Left renal cortex interstitium (tissue), 4 donors: ENCODE measurements at regions not wholly inside any gene's neighbourhood (a gene's known extent, or its start where the extent isn't known, plus 50 kb on each side); places are given as distances from the start of the nearest gene placed in this dataset.

Experiments used
- DNase-seq, 4 donors: peaks; one replicate each; pipeline ENCODE4 v3.0.0-alpha.2; 2013; ENCODE audit warnings: low read depth in 4 of 4, low spot score in 2 of 4, missing footprints in 1 of 4

DNA sequence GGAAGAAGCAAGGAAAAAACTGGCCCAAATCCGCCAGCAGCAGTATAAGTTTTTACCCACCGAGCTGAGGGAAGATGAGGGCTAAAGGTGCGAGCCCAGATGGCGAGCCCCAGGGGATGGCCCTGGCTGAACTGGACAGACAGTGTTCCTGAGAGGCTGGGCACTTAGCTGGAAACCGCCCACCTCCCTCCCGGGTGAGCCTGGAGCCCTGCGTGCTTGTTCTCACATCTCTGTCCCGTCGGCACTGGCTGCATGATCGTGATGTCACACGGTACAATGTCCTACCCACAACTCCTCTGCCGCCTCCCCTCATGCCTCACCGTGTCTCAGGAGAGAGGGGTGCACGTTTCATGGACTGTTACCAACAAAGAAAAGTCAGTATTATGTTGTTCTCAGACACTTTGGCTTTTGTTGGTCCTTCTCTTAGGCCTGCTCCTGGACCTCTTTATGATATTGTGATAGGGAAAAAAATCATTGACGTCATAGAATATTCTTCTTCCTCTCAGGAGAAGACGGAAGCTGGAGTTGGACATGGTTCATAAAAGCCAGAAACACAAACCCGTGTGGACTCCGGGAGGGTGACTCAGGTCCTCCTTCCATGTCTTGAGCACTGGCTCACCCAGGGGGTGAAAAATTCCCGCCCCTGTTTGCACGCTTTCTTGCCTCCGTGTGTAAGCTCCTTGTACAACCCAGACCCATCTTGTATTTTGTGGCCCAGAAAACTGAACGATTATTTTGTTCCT lies 201.8 kb upstream of the TPM1 start:
- no peak for DNase-seq

DNA sequence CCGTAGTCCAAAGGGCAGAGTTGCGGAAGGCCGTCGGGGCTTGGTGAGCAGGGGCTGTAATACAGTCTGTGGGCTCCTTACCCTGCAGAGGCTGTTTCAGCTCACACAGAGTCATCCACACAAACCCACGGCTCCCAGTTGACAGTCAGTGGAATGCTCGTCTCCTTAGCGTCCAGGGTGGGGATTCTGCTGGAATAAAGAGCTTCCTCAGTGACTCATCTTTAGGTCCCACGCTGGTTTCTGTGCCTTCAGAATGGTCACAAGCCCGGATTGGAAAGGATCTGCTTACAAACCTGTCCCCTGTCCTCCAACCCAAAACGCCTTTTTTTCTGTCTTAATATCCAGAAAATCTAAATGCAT lies 201.3 kb upstream of the TPM1 start:
- DNase-seq = no peak

DNA sequence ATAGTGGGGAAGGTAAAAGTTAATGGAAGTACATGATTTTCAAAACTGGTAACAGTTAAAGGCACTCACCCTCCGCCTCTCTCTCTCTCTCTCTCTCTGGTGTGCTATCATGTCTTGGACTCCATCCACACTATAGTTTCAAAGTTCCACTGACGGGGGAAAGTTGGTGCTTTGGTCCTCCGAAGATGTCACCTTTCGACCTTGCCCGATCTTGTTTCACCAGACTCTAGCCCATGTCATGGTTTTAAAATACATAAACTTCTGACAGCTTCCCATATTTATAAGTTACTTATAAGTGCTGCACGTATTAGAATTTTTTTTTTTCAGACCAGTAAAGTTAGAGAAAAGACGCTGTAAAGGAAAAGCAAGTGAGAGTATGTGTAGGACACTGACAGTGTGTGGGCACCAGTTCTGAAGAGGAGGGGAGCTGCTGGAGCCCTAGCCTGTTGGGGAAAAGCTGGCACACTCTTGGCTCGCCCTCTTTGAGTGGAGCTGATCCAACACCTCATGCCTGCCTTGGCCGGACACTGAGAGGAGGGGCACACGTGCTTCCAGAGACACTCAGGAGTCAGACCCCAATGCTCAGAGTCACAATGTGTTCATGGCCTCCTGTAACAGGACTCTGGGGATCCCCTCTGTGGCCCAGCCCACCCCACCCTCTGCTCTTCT lies 200.5 kb upstream of the TPM1 start:
- DNase-seq = no peak

DNA sequence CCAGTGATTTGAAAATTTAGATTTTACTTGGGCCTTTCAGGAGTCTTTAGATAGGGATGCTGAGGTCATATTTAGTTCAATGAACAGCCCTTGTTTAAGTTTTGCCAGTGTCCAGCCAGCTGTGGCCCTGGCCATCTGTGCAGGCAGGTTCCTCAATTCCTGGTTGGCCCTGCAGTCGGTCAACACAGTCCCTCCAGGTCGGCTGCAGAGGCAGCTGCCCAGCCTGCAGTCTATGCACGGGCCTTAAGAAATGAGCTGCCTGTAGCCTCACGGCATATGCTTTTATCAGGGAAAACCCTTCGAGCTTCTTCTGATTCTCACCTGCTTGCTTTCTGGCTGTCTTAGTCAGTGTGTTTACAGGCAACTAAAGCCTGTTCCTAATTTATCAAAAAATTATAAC lies 199.2 kb upstream of the TPM1 start:
- no peak for DNase-seq

DNA sequence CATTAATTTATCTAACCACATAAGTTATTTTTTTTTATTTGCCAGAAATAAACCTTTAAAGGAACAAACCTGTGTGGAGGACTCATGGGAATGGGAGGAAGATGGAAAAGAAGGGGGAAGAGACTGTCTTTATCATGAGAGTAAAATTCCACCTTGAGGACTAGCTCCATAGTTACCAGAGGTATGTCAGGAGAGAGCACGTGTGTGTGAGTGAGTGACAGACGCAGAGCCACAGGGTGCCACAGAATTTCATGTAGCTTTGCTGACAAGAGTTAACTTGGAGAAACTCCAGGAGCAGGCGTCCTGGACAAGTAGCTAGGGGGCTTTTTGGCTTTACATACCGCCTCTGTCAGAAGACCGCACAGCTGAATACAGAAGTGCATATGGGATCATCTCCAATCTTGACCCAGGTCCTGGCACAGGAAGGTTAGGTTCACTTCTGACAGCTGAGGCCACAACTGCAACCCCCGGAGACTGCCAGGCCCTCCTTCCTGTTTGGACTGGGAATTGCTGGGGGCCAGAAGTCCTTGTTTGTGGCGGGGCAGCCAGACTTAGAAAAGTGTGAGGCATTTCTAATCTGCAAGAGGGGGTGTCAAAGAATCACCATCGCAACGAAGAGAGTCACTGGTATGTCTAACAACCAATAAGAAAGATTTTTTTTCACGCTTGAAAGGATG lies 197.8 kb upstream of the TPM1 start:
- DNase-seq = no peak

DNA sequence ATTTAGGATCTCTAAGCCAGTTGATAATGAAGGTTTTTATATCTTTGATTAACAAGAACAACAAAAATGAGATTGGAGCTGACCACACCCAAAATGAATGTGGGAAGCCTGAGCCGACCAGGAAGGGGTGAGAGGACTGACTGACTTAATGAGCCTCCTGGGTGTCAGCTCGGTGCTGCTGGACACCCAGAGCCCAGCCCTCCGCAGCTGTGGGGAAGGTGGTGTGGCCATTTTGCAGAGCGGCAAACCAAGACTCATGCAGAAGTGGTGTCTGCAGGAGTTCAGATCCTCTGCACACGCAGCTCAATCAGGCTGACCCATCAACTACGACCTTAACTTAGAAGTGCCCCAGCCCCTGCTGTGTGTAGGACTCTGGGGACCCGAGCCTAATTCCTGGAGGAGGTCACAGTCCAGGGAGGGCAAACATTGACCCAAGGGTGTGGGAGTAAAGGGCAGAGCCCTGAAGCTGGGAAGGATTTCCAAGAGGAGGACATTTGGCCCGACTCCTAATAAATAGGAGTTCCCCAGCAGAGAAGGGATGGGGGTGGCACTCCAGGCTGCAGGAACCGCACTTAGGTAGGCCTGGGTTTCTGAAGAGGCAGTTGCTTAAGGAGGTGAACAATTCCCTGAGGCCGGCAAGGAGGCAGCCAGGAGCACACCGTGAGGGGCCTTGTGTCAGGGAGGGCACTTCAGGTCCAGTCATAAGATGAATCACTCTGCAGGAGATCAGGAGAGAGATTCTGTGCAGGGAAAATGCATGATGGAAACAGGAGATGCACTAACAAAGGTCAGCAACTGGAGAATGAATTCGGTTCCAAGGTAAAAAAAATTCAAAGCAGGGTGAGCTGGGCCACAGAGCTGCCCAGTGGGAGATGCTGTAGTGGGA lies 197.1 kb upstream of the TPM1 start:
- DNase-seq = no peak

DNA sequence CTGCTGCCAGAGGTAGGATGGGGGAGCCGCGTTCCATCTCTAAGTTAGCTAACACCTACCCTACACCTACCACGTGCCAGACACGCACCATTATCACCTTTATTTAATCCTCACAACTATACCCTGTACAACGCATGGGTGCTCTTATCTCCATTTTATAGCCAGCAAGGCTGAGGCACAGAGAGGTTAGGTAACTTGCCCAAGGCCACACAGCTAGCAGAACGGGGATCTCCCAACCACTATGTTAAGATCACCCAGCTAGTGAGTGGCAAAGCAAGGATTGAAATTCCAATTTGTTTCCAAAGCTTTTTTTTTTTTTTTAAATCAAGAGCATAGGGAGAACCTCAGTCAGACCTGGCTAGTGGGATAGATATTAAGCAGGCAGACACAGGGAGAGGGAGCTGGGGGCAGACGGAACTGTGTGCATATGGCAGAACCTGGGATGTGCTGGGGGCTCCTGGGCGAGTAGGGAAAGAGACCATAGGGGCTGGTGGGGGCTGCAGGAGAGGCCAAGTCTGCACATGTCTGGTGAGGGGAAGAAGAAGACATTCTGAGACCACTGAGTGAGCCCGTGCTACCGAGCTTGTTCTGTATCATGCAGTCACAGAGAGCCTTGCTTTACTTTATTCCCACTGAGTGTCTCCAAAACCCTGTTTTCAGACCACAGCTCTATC lies 196.3 kb upstream of the TPM1 start:
- no peak for DNase-seq

DNA sequence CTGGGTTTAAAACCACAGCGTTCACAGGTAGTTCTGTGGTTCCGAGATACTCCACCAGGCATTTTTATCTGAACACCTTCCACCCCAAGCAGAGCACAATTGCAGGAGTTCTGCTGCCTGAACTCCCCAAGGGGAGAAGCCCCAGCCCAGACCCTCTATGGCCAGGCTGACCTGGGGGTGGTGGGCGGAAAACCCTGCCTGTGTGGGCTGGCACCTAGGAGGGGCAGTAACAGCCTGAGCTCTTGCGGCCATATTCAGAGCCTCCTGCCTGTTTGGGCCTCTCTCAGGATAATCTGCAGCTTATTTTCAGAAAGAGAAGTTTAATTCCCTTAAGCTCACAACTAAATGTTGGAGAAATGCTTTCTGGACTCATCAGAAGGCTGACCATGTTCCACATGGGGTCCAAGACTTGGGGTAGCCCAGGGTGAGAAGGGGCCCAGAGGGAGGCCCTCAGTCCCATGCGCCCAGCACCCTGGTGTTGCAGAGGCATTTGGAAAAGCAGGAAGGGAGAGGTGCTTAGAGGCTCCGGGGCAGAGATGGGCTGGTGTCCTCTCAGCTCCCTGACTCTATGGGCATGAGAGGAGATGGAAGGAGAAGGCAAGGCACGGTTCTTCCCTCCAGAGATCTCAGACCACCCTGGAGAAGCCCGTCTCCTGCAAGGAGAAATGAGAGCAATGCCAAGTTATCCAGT lies 195.6 kb upstream of the TPM1 start:
- no peak for DNase-seq

DNA sequence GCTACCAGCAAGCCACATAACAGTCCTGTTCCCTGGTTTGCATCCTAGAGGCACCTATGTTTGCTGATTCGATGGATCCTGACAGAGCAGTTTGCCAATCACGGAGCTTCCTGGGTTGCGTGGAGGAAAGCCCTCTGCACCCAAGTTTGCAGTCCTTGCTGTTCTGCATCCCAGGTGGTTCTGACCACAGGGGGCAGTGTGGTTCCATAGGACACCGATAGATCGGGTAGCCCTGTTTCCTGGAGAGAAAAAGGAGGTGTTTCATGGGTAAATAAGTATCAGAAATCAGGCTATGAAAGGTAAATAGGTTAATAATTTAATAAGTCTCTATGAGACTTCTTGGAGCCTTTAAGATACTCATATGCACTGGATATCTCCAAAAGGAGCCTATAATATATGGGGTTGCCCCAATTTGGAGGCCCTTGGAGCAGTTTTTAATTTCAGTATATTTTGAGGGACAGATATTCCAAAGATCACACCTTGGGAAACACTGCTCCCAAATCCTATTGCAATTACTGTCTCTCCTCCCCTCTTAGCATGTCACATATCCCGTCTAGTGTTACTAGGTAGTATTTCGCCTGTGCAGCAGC lies 194.6 kb upstream of the TPM1 start:
- DNase-seq = no peak

DNA sequence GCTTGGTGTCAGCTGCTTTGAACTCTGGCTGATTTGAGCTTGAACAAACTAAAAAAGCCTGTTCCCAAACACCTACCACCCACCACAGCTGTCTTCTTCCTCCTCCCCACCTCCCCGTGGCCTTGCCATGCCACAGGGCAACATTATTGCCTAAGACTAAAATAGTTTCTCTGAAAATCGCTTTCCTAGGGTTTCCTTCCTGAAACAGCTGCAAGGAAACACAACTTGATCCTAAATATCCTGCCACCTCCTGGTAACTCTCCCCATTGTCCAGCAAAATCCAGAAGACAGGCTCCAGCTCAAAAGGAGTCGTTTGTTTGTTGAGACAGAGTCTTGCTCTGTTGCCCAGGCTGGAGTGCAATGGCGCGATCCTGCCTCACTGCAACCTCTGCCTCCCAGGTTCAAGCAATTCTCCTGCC lies 193.9 kb upstream of the TPM1 start:
- peak in 1 of 4 donors; percentile 23 for DNase-seq

DNA sequence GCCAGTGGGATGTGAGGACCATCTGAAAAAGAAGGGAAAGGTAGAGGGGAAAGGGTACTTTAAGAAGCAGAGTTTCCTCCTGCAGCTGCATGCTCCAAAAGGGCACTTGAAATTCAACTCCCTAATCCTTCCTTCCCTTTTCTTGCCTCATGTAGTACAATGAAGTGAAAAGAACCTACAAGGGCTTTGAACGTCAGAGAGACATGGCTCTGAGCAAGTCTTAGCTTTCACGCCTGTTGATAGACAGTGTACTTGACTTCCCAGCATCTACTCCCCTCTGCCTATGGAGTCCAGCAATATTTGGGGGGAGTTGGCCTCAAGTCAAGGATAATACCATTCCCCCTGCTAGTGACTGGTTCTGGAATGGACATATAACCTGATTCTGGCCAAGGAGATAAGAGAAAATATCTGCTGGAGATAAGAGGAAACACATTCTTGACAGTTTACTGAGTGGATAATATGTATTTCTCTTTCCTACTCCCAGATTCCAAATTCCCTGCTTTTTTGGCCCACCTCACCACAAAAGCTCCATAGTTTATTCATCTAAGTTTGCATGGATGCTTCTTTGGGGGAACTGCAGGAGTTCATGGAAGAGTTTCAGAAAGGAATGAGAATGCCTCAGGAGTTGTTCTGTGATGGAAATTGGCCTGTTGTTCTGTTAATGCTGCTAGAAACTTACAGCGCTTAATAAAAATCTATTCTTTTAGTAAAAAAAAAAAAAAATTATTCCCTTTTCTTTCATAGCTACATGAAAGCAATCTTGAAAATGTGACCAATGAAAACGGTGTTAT lies 193.0 kb upstream of the TPM1 start:
- DNase-seq = no peak

DNA sequence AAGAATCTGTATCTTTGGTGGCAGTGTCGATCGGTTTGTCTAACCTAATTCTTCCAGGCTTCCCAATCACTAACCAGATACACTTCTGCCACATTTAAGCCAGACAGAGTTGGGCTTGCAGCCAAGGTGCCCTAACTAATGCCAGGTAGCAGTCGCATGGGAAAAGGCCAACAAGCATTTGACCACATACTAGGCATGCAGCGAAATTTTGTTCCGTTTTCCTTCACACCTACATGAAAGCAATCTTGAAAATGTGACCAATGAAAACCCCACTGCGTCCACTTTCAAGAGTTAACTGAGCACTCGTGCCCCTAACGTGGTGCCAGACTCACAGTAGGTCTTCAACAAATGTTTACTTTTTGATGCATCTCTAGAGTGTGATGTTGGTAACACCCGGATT lies 192.2 kb upstream of the TPM1 start:
- no peak for DNase-seq

DNA sequence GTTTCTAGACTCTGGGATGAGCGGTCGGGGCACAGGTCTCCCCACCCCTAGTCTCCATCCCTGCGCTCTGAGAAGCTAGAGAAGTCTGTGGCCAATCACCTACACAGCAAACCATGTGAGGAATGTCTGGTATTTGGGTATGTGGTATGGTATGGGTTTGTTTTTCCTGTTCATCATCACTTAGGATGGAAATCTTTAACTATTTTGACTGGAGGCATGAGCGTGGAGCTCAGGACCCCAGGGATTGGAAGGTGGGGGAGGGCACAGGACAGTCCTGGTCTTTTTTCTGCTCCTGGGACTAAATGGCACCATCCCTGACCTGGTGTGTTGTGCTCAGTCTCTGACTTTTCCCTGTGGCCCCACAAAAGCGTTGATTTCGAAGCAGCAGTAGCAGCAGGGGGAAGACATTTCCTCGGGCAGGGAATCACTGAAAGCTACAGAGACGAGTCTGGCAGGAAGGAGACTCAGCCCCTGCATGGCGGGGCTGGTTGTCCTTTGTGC lies 191.7 kb upstream of the TPM1 start:
- no peak for DNase-seq

DNA sequence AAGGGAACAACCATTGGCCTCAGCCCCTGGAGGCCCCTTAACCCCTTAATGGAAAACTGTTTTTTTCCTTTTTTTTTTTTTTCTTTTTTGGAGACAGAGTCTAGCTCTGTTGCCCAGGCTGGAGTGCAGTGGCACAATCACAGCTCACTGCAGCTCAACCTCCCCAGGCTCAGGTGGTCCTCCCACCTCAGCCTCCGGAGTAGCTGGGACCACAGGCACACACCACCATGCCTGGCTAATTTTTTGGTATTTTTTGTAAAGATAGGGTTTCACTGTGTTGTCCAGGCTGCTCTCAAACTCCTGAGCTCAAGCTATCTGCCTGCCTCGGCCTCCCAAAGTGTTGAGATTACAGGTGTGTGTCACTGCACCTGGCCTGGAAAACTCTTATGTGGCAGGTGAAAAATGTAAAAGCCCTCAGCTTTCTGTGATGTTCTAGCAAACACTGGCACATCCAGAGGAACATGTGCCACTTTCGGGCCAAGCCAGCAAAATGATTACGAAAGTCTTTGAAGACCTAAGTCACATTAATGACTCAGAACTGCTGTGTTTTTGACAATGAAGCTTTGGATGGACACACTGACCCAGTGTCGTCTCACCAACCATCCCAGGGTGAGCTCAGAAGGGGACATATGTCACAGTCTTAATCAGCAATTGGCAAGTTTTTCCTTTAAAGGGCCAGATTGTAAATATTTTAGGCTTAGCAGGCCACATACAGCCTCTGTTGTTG lies 189.3 kb upstream of the TPM1 start:
- no peak for DNase-seq

DNA sequence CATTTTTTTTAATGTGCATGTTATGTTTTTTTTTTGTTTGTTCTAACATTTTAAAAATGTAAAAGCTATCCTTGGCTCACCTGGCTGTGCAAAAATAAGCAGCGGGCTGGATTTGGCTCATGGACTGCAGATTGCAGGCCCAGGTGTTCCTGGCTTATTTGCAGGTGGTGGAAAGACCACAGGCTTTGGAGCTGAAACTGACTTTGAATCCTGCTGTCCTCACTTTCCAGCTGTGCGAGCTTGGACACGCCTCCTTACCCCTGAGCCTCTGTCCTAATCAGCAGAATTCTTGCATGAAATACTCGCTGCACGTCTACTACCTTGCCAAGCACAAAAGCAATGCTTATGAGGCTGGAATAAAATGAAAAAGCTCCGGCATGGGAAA lies 188.7 kb upstream of the TPM1 start:
- no peak for DNase-seq

DNA sequence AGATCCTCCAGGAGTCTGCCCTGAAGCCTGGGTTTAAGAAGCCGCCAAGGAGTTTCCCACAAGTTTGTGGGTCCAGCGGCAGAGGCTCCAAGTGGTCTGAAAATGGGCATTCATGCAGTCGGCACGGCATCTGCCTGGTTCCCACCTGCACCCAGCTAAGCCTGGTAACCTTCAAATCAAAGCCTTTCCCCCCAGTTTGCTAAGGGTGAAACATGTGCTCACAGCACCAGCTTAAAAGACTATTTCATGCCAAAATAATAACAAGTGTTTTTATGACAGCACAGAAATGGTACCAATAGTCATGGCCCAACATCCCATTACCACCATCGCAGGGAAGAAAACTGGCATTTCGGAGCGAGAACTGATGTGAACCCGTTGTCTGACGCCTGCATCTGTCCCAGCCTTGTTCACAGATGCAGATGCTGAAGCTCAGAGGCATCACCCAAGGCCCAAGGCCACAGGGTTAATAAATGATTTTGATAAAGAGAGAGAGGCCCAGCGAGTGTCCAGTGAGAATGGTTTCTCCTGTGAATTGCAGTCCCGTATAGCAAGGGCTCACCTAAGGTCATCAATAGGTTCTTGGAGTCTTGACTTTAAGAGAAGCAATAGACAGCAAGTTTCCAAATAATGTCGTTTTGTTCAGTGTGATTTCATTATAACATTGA lies 188.0 kb upstream of the TPM1 start:
- DNase-seq = no peak

DNA sequence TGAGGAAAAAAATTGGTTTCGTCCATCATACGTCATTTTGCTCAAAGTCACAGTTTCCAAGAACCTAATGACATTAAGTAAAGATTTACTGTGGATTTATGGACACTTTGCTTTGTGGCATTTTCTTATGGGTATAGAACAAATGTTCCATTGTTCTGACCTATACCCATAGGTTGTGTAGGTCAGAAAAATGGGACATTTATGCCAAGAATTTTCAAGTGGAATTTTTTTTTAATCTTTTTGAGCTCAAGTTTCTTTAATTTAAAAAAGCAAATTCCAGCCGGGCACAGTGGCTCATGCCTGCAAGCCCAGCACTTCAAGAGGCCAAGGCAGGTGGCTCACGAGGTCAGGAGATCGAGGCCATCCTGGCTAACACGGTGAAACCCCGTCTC lies 187.5 kb upstream of the TPM1 start:
- DNase-seq = no peak
